ENCODE measurements at regions not wholly inside any gene's neighbourhood (a gene's known extent, or its start where the extent isn't known, plus 50 kb on each side); places are given as distances from the start of the nearest gene placed in this dataset.
"Not testable (repeated sequence)": the region's sequence is repeated elsewhere in the genome, so short reads cannot be mapped to it uniquely, and the experiment has no call there.

GRCh38 chr6:130557481-130558112 lies 191.8 kb downstream of the TMEM200A start:
- no peak for DNase-seq
- ATAC-seq, result no peak

GRCh38 chr6:130558131-130558530 lies 192.3 kb downstream of the TMEM200A start:
- H3K4me3 ChIP-seq, result no peak overlapping the region
- H3K4me1 ChIP-seq (ENCODE audit: low read depth), result no peaks in the 10 kb centered on the region
- no peaks in the 10 kb centered on the region for H3K36me3 ChIP-seq (ENCODE audit: low read depth)
- ATAC-seq (no peak), DNase-seq (no peak)
- H3K9me3 ChIP-seq, result no peaks in the 10 kb centered on the region
- TF ChIP-seq CTCF (IDR thresholded peaks at IDR 0.05), result no peak
- intact Hi-C loops (cut with DNase I, micrococcal nuclease), result no loop called here

More at GRCh38 chr6:130557481-130558112, 191.8 kb downstream of the TMEM200A start:
- H3K4me3 ChIP-seq, result no peak overlapping the region
- H3K36me3 ChIP-seq (ENCODE audit: low read depth), result no peaks in the 10 kb centered on the region
- intact Hi-C loops (cut with DNase I, micrococcal nuclease), result no loop called here
- TF ChIP-seq CTCF (IDR thresholded peaks at IDR 0.05), result no peak
- no peaks in the 10 kb centered on the region for H3K9me3 ChIP-seq
- no peaks in the 10 kb centered on the region for H3K4me1 ChIP-seq (ENCODE audit: low read depth)

GRCh38 chr6:130559166-130559565 lies 193.3 kb downstream of the TMEM200A start:
- DNase-seq (no peak), ATAC-seq (no peak)
- Histone ChIP-seq H3K4me1 (ENCODE audit: low read depth) (no peaks in the 10 kb centered on the region), H3K4me3 (no peak overlapping the region), H3K9me3 (no peaks in the 10 kb centered on the region), H3K36me3 (ENCODE audit: low read depth) (no peaks in the 10 kb centered on the region)
- TF ChIP-seq CTCF (IDR thresholded peaks at IDR 0.05), result no peak
- intact Hi-C loops (cut with DNase I, micrococcal nuclease), result no loop called here

GRCh38 chr6:130560231-130560630 lies 194.4 kb downstream of the TMEM200A start:
- DNase-seq (no peak), ATAC-seq (no peak)
- TF ChIP-seq CTCF (IDR thresholded peaks at IDR 0.05), result no peak
- Histone ChIP-seq H3K9me3 (no peaks in the 10 kb centered on the region), H3K4me1 (ENCODE audit: low read depth) (no peaks in the 10 kb centered on the region), H3K4me3 (no peak overlapping the region), H3K36me3 (ENCODE audit: low read depth) (no peaks in the 10 kb centered on the region)
- intact Hi-C loops (cut with DNase I, micrococcal nuclease), result no loop called here

GRCh38 chr6:130561159-130561558 lies 195.3 kb downstream of the TMEM200A start:
- DNase-seq; ATAC-seq; H3K9me3 ChIP-seq; H3K36me3 ChIP-seq (ENCODE audit: low read depth); intact Hi-C loops (cut with DNase I, micrococcal nuclease); H3K4me3 ChIP-seq; H3K4me1 ChIP-seq (ENCODE audit: low read depth): not testable (repeated sequence)

- TF ChIP-seq CTCF (IDR thresholded peaks at IDR 0.05), result no peak
- intact Hi-C loops (cut with DNase I, micrococcal nuclease), result no loop called here
- H3K4me3 ChIP-seq, result no peak overlapping the region
- H3K9me3 ChIP-seq, result no peaks in the 10 kb centered on the region
- H3K4me1 ChIP-seq (ENCODE audit: low read depth), result no peaks in the 10 kb centered on the region
- ATAC-seq (no peak), DNase-seq (no peak)
- no peaks in the 10 kb centered on the region for H3K36me3 ChIP-seq (ENCODE audit: low read depth)
Measured at GRCh38 chr6:130565696-130566095, 199.9 kb downstream of the TMEM200A start.

Data from mucosa of descending colon (tissue), 3 donors.